MV-4-11 (cell line): ENCODE measurements at regions not wholly inside any gene's neighbourhood (a gene's known extent, or its start where the extent isn't known, plus 50 kb on each side); places are given as distances from the start of the nearest gene placed in this dataset.
"Not testable (repeated sequence)": the region's sequence is repeated elsewhere in the genome, so short reads cannot be mapped to it uniquely, and the experiment has no call there.

Source experiments
- DNase-seq: peaks from one replicate; lab custom pipeline; 2025; lab: John Stamatoyannopoulos, UW

- DNase-seq: no peak
Observed at GRCh38 chr6:78666764-78667163, 200.6 kb upstream of the IRAK1BP1 start.

GRCh38 chr6:78670156-78670555 lies 197.2 kb upstream of the IRAK1BP1 start:
- no peak for DNase-seq

- no peak for DNase-seq
Observed at GRCh38 chr6:78670802-78671201, 196.5 kb upstream of the IRAK1BP1 start.

- DNase-seq: not testable (repeated sequence)
Observed at GRCh38 chr6:78676069-78677007, 191.0 kb upstream of the IRAK1BP1 start.

GRCh38 chr6:78688668-78689067 lies 178.7 kb upstream of the IRAK1BP1 start:
- no peak for DNase-seq

- DNase-seq: no peak
Observed at GRCh38 chr6:78693835-78694234, 173.5 kb upstream of the IRAK1BP1 start.

GRCh38 chr6:78694628-78695027 lies 172.7 kb upstream of the IRAK1BP1 start:
- not testable (repeated sequence) for DNase-seq

- no peak for DNase-seq
Observed at GRCh38 chr6:78700991-78701390, 166.4 kb upstream of the IRAK1BP1 start.

GRCh38 chr6:78701407-78701806 lies 165.9 kb upstream of the IRAK1BP1 start:
- DNase-seq: no peak

- DNase-seq: no peak
Observed at GRCh38 chr6:78709021-78709420, 158.3 kb upstream of the IRAK1BP1 start.

GRCh38 chr6:78713564-78713963 lies 153.8 kb upstream of the IRAK1BP1 start:
- DNase-seq: no peak

- DNase-seq: no peak
Observed at GRCh38 chr6:78744144-78744543, 123.2 kb upstream of the IRAK1BP1 start.

- DNase-seq: no peak
Observed at GRCh38 chr6:78746457-78746856, 120.9 kb upstream of the IRAK1BP1 start.

GRCh38 chr6:78749326-78749725 lies 118.0 kb upstream of the IRAK1BP1 start:
- no peak for DNase-seq

- DNase-seq: not testable (repeated sequence)
Observed at GRCh38 chr6:78758297-78758798, 109.0 kb upstream of the IRAK1BP1 start.

- no peak for DNase-seq
Observed at GRCh38 chr6:78768271-78768670, 99.1 kb upstream of the IRAK1BP1 start.

GRCh38 chr6:78770765-78771164 lies 96.6 kb upstream of the IRAK1BP1 start:
- no peak for DNase-seq

GRCh38 chr6:78771586-78771985 lies 95.8 kb upstream of the IRAK1BP1 start:
- no peak for DNase-seq

- no peak for DNase-seq
Observed at GRCh38 chr6:78781001-78781400, 86.3 kb upstream of the IRAK1BP1 start.

GRCh38 chr6:78783366-78783765 lies 84.0 kb upstream of the IRAK1BP1 start:
- not testable (repeated sequence) for DNase-seq

GRCh38 chr6:78797270-78797669 lies 70.1 kb upstream of the IRAK1BP1 start:
- no peak for DNase-seq

- DNase-seq: no peak
Observed at GRCh38 chr6:78799682-78800081, 67.7 kb upstream of the IRAK1BP1 start.

- not testable (repeated sequence) for DNase-seq
Observed at GRCh38 chr6:78806792-78807191, 60.6 kb upstream of the IRAK1BP1 start.
